GM12864 (cell line): ENCODE measurements at regions not wholly inside any gene's neighbourhood (a gene's known extent, or its start where the extent isn't known, plus 50 kb on each side); places are given as distances from the start of the nearest gene placed in this dataset.

Experiments used
- DNase-seq: peaks from one replicate; pipeline ENCODE4 v3.0.0-alpha.2; 2011; ENCODE audit warnings: low read depth
- H3K4me3 ChIP-seq: 2 replicates; pipeline ENCODE4 v1.5.1; 2011; ENCODE audit warnings: mild to moderate bottlenecking, low read depth, low read length, control low read depth
- CTCF ChIP-seq: IDR thresholded peaks from 2 replicates; pipeline ENCODE4 v1.5.1; 2011; ENCODE audit warnings: low read depth, mild to moderate bottlenecking, moderate library complexity, low read length, control low read depth, inconsistent platforms; ENCODE audit errors: missing control alignments

DNA sequence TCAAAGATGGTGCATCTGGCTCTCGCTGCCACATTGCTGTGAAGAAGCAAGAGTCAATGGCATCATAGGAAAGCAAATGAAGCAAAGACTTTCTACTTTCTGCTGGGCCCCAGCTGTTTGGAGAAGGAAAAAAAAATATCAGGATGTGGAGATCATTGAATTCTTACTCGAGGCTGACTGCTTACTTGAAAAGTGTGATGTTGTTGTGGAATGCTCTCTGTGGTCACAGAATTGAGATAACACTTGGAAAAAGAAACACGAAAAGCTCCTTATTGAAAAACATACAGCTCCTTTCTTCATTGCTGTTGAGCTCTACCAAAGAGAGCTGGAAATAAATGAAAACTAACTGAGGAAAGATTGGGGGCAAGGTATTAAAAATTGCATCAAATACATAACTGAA, 157.4 kb upstream of the TBX20 start:
- DNase-seq, result no peak
- TF ChIP-seq CTCF, result no peak
- no peak overlapping the region for H3K4me3 ChIP-seq

DNA sequence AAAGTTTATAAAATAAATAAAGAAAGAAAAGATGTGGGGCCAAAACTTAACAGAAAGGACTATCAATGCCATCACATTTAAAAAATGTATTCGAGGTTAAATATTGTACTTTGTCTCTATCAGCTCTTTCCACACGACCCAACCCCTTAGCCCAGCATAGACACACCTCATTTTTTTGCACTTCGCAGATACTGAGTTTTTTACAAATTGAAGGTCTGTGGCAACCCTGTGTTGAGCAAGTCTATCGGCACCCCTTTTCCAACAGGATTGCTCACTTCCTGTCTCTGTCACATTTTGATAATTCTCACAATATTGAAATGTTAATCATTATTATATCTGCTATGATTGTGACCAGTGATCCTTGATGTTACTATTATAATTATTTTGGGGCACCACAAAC, 151.6 kb upstream of the TBX20 start:
- TF ChIP-seq CTCF, result no peak
- DNase-seq, result no peak
- no peak overlapping the region for H3K4me3 ChIP-seq

GRCh38 chr7:35401217-35401879, 147.4 kb upstream of the TBX20 start:
- TF ChIP-seq CTCF, result no peak
- no peak overlapping the region for H3K4me3 ChIP-seq
- no peak for DNase-seq

DNA sequence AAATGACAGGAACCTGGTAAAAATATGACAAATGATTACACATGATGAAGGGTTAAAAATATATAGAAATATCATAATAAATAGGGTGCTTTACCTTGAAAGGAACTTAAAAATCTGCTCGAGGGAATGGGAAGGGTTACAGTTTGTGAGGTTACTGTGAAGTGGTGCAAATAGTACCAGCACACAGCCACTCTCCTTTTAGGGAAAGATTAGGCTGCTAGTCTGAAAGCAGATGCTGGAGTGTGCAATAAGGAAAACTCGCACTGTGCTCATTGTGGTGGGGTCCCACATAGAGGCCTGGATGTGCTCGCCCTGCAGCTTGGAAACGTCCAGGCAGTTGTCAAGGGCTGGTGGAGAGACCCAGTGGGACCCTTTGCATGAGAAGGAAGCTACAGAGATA, 145.9 kb upstream of the TBX20 start:
- DNase-seq, result no peak
- TF ChIP-seq CTCF, result no peak
- H3K4me3 ChIP-seq, result no peak overlapping the region

DNA sequence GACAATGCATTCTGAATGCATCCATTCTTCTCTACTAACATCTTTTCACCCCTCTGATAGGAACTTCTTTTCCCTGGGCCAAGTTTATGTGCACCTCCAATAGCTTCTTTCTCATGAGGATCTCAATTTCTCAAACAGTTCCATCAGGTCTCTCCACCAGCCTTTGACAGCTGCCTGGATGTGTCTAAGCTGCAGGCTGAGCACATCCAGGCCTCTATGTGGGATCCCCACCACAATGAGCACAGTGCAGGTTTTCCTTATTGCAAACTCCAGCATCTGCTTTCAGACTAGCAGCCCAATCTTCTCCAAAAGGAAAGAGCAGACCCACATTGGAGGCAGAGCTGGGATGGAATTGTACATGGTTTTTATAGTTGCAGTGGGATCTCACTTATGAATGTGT, 145.3 kb upstream of the TBX20 start:
- TF ChIP-seq CTCF, result no peak
- no peak overlapping the region for H3K4me3 ChIP-seq
- no peak for DNase-seq

DNA sequence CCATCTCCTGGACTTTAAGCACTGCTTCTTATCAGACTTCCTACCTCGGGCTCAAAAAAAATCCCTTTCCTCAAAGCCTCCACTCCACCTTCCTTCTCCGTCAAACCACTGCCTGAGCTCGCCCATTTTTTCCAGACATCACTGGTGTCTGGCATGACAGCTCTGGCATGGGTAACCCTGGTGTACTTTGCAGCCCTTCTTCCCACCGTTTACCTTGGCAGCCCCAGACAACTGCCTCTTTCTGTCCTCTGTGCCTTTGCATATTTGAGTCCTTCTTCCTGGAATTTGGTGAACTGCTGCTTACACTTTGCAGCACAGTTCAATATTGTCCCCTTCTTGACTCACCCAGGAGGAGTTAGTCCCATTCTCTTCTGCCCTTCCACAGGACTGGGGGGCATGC, 144.6 kb upstream of the TBX20 start:
- H3K4me3 ChIP-seq, result no peak overlapping the region
- TF ChIP-seq CTCF, result no peak
- no peak for DNase-seq

GRCh38 chr7:35390146-35390545, 136.2 kb upstream of the TBX20 start:
- no peak for DNase-seq
- no peak overlapping the region for H3K4me3 ChIP-seq
- no peak for TF ChIP-seq CTCF
